Islet of Langerhans (tissue), 1 donor: ENCODE measurements at regions not wholly inside any gene's neighbourhood (a gene's known extent, or its start where the extent isn't known, plus 50 kb on each side); places are given as distances from the start of the nearest gene placed in this dataset.

Experiments
- FAIRE-seq: peaks from one replicate; lab custom pipeline; 2011; peaks lifted over from hg19 to GRCh38; lab: Jason Lieb, UNC

GRCh38 chr10:53331460-53331859 is 558.9 kb upstream of the MBL2 start:
- FAIRE-seq: no peak

- peak; percentile 93 for FAIRE-seq
Observed at GRCh38 chr10:53326401-53327305, 554.1 kb upstream of the MBL2 start.

GRCh38 chr10:53325066-53325465 is 552.5 kb upstream of the MBL2 start:
- no peak for FAIRE-seq

- no peak for FAIRE-seq
Observed at GRCh38 chr10:53315709-53316108, 543.1 kb upstream of the MBL2 start.

- FAIRE-seq: peak; percentile 5
Observed at GRCh38 chr10:53314876-53315275, 542.3 kb upstream of the MBL2 start.

GRCh38 chr10:53298443-53298842 is 525.9 kb upstream of the MBL2 start:
- no peak for FAIRE-seq

GRCh38 chr10:53284615-53285182 is 512.1 kb upstream of the MBL2 start:
- no peak for FAIRE-seq

GRCh38 chr10:53276797-53277196 is 504.2 kb upstream of the MBL2 start:
- no peak for FAIRE-seq

- no peak for FAIRE-seq
Observed at GRCh38 chr10:53269482-53269881, 496.9 kb upstream of the MBL2 start.

- no peak for FAIRE-seq
Observed at GRCh38 chr10:53260213-53260612, 487.6 kb upstream of the MBL2 start.

GRCh38 chr10:53256623-53257022 is 484.0 kb upstream of the MBL2 start:
- FAIRE-seq: no peak

GRCh38 chr10:53255661-53256205 is 483.1 kb upstream of the MBL2 start:
- no peak for FAIRE-seq

- no peak for FAIRE-seq
Observed at GRCh38 chr10:53253221-53253620, 480.6 kb upstream of the MBL2 start.

- FAIRE-seq: no peak
Observed at GRCh38 chr10:53239873-53240272, 467.3 kb upstream of the MBL2 start.

GRCh38 chr10:53236941-53237340 is 464.4 kb upstream of the MBL2 start:
- FAIRE-seq: no peak

- FAIRE-seq: no peak
Observed at GRCh38 chr10:53233749-53234148, 461.2 kb upstream of the MBL2 start.

GRCh38 chr10:53230651-53231050 is 458.1 kb upstream of the MBL2 start:
- FAIRE-seq: no peak

- no peak for FAIRE-seq
Observed at GRCh38 chr10:53223851-53224250, 451.3 kb upstream of the MBL2 start.

GRCh38 chr10:53222806-53223205 is 450.2 kb upstream of the MBL2 start:
- FAIRE-seq: no peak

- no peak for FAIRE-seq
Observed at GRCh38 chr10:53209944-53210611, 437.5 kb upstream of the MBL2 start.

GRCh38 chr10:53183733-53184132 is 411.1 kb upstream of the MBL2 start:
- peak; percentile 5 for FAIRE-seq

- FAIRE-seq: no peak
Observed at GRCh38 chr10:53177468-53177867, 404.9 kb upstream of the MBL2 start.

- FAIRE-seq: no peak
Observed at GRCh38 chr10:53166325-53166724, 393.7 kb upstream of the MBL2 start.
